ENCODE measurements at regions not wholly inside any gene's neighbourhood (a gene's known extent, or its start where the extent isn't known, plus 50 kb on each side); places are given as distances from the start of the nearest gene placed in this dataset.

DNA sequence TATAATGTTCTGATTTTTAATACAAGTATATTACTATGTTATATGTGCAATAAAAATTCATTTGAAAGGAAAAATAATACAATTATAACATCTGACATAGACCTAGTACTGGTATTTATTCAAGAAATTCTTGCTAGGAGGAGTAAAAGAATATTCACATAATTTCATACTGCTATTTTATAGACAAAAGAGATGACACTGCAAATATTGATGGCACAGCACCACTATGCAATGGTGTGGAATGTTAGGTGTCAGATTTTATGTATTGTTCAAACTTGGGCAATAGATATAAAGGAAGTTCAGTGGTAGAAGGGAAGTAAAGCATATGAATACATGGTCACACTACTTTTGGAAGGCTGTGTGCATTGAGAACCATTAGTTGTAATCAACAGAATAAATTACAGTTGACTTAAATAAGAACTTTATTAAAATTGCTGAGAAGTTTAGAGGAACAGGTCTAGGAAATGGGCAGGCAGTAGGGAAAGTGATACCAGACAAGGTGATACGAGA is 143.9 kb downstream of the OR2K2 start:
- TF ChIP-seq JUND (IDR thresholded peaks at IDR 0.05; ENCODE audit: low read depth): no peak
- no peak for DNase-seq (ENCODE audit: low read depth in 1 of 2, low spot score in 1 of 2)
- in situ Hi-C loops (cut with HindIII; ENCODE audit: low pct_unique_long_range_greater_than_20kb, low sequenced_read_pairs): no loop called here

DNA sequence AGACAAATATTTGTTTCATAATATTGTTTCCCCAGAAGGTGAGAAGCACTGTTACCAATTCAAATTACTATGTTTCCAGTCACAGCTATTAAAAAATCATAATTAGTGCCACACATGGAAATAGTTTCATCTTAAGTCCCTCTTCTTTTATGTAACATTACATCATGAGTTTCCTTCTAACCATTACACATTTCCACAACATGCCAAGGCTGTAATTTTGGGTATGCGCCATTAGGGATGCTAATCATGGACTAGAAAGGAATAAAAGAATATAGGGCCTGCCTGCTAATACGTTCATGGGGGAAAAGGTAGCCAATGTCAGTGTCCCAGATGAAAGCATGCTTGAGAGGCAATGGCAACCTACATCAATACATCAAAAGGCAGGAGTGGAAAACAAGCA is 142.5 kb upstream of the LPAR1 start:
- no peak for TF ChIP-seq JUND (IDR thresholded peaks at IDR 0.05; ENCODE audit: low read depth)
- in situ Hi-C loops (cut with HindIII; ENCODE audit: low pct_unique_long_range_greater_than_20kb, low sequenced_read_pairs): no loop called here
- DNase-seq (ENCODE audit: low read depth in 1 of 2, low spot score in 1 of 2): no peak

DNA sequence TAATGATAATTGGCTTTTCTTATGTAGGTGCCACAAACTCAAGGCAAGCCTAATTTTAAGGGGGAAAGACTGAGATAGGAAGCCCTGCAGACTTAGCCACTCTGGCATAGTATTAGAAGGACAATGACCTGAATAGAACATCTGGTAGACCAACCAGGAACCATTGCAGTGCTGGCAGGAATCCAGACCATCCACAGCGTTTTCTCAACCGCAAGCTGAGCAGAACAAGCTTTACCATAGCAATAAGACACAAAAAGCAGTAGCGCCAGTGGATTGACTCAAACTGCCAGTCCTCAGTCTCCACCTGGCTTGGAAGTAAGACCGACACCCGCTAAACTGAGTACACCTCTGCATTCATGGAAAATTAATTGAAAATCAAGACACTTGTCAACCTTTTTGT is 141.3 kb upstream of the LPAR1 start:
- TF ChIP-seq JUND (IDR thresholded peaks at IDR 0.05; ENCODE audit: low read depth): no peak
- in situ Hi-C loops (cut with HindIII; ENCODE audit: low pct_unique_long_range_greater_than_20kb, low sequenced_read_pairs): no loop called here
- no peak for DNase-seq (ENCODE audit: low read depth in 1 of 2, low spot score in 1 of 2)

DNA sequence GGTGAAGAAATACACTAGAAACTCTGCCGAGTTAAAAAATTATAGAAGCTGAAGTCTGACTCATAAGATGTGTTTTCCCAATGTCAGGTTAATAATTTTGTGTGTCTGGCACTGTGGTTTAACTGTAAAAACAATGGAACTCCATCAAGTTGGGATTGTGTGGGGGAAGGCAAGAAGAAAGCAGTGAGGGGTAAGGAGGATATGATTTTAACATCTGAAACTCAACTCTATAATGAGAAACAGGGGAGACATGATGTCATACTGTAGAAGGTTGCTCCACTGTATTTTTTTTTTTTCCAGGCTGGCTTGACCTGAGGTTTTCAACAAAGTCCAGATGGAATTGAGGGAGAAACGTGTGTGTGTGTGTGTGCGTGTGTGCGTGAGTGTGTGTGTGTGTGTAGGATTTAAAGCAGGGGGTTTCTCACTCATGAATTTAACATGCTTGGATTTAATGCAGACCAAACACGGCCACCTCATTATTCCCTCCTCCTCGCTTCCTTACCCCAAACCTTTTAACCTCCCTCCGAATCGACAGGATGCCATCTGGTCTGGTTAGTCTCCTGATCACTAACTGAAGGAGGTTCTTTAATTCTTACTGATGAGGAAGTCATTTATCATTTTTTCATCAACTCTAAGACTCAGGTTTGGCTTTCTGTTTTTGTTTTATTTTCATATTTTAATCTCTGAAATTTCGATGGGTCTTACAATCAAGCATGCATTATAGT is 140.2 kb upstream of the LPAR1 start:
- in situ Hi-C loops (cut with HindIII; ENCODE audit: low pct_unique_long_range_greater_than_20kb, low sequenced_read_pairs): no loop called here

DNA sequence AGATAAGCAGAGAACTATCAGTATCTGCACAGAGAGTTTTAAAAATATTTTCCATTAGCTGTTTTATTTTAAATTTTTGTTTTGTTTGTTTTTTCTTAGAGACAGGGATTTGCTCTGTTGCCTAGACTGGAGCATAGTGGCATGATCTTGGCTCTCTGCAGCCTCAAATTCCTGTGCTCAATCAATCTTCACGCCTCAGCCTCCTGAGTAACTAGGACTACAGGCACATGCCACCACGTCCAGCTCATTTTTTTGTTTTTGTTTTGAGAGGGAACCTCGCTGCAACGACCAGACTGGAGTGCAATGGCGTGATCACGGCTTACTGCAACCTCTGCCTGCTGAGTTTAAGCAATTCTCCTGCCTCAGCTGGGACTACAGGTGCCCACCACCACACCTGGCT is 138.2 kb upstream of the LPAR1 start:
- in situ Hi-C loops (cut with HindIII; ENCODE audit: low pct_unique_long_range_greater_than_20kb, low sequenced_read_pairs): no loop called here
- DNase-seq (ENCODE audit: low read depth in 1 of 2, low spot score in 1 of 2): no peak
- no peak for TF ChIP-seq JUND (IDR thresholded peaks at IDR 0.05; ENCODE audit: low read depth)

More for the DNA sequence above, 140.2 kb upstream of the LPAR1 start:
- DNase-seq (ENCODE audit: low read depth in 1 of 2, low spot score in 1 of 2): no peak
- no peak for TF ChIP-seq JUND (IDR thresholded peaks at IDR 0.05; ENCODE audit: low read depth)

DNA sequence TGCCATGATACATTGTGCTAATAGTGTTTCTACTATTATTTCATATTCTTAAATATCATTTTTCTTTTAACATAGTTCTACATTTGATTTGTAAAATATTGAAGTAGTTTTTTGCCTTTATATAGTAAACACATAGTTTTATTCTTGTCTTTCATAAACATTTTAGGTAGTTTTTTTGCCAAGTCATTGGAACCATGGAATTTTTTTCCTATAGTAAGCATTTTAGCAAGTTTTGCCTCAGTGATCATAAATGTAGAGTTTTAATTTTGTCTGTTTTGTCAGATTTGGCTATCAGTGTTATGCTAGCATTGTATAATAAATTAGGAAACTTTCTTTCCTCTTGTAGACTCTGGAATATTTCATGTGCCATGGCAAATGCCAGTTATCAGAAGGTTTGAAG is 137.1 kb upstream of the LPAR1 start:
- in situ Hi-C loops (cut with HindIII; ENCODE audit: low pct_unique_long_range_greater_than_20kb, low sequenced_read_pairs): no loop called here
- no peak for DNase-seq (ENCODE audit: low read depth in 1 of 2, low spot score in 1 of 2)
- TF ChIP-seq JUND (IDR thresholded peaks at IDR 0.05; ENCODE audit: low read depth): no peak

DNA sequence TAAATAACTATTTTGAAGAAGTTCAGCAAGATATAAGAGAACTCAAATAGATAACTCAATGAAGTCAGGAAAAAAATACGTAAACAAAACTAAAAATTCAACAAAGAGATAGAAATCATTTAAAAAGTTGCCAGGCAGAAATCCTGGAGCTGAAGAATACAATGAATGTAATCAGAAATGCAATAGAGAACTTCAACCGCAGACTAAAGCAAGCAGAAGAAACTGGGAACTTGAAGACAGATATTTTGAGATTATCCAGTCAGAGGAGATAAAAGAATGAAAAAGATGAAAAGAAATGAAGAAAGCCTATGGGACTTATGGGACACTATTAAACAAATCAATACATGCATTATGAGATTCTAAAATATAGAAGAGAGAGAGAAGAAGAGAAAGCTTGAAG is 129.1 kb upstream of the LPAR1 start:
- no peak for DNase-seq (ENCODE audit: low read depth in 1 of 2, low spot score in 1 of 2)
- in situ Hi-C loops (cut with HindIII; ENCODE audit: low pct_unique_long_range_greater_than_20kb, low sequenced_read_pairs): no loop called here
- no peak for TF ChIP-seq JUND (IDR thresholded peaks at IDR 0.05; ENCODE audit: low read depth)

DNA sequence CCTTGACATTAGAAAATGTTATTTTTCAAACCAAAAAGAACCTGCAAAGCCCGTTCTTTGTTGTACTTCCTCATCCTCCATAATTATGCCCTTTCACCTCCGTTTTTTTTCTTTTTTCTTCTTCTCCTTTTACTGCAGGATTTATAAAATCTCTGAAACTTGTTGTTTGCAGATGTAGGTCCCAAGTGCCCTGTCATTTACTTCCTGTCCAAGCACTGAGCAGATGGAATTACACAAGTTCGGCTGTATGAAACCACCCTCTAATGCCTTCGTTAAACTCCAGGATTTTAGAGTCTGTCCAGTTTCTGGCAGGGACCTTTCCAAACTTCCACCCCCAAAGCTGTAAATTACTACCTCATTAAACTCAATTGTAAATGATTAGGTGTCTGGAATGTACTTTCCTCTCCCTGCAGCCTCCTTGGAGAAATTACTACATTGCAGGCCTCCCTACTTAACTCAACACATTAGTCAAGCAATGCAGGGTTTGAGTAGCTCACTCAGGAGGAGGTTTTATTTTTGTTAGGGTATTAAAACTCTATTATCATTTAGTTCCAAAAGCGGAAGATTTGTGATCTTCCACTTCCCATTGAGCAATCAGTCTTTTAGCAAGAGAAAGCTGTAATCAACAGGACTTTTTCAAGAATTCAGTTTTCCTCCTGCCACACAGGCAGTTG is 125.6 kb upstream of the LPAR1 start:
- DNase-seq (ENCODE audit: low read depth in 1 of 2, low spot score in 1 of 2): no peak
- in situ Hi-C loops (cut with HindIII; ENCODE audit: low pct_unique_long_range_greater_than_20kb, low sequenced_read_pairs): no loop called here
- no peak for TF ChIP-seq JUND (IDR thresholded peaks at IDR 0.05; ENCODE audit: low read depth)

DNA sequence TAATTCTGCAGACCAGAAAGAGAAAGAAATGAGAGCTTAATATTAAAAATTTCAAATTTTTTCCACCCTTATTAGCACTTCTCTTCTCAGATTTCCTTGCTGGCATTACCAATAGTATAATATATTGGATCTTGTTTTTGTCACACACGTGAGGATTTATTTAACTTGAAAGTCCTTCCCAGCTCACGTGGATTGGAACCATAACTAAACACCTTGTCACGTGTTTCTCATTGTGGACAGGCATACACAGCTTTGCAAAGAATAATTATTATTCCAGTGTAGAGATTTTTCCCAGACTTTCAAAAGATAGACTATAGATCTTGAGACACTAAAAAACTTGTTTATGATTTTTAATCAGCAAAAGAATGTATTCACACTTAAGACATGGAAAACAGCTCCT is 123.8 kb upstream of the LPAR1 start:
- in situ Hi-C loops (cut with HindIII; ENCODE audit: low pct_unique_long_range_greater_than_20kb, low sequenced_read_pairs): no loop called here
- no peak for TF ChIP-seq JUND (IDR thresholded peaks at IDR 0.05; ENCODE audit: low read depth)
- no peak for DNase-seq (ENCODE audit: low read depth in 1 of 2, low spot score in 1 of 2)

DNA sequence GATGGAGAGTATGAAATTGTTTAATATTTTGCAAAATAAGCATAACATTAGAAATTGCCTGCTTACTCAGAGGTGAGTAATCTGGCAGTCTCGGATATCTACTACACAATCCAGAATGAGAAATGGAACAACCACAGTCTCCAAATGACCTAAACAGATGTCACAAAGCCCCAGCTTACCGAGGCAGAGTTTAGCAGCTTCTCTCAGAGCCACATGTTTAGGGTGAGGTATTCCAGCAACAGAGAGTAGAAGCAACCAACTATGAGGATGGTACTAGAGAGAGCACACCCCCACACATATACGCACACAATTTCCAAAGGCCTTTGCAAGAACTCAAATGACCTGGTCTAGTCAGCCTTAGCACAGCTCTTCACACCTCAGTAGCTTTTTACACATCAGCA is 122.7 kb upstream of the LPAR1 start:
- no peak for DNase-seq (ENCODE audit: low read depth in 1 of 2, low spot score in 1 of 2)
- TF ChIP-seq JUND (IDR thresholded peaks at IDR 0.05; ENCODE audit: low read depth): no peak
- in situ Hi-C loops (cut with HindIII; ENCODE audit: low pct_unique_long_range_greater_than_20kb, low sequenced_read_pairs): no loop called here

DNA sequence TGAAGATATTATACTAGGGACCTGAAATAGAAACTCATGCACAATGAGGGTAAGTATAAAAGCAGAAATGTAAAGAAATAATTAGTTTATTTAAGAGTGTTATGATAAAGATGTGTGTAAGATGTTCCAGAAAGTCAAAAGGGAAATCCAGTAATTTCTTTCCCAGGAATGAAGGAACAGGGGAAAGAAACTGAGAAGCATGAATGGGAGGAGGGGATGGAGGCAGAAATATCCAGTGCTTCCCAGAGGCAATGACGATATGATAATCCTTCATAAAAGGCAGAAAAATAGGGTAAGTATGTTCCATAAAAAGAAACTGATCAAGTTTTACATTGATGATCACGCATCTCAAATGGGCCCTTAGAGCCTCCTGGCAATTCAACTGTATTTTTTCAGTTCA is 120.7 kb upstream of the LPAR1 start:
- TF ChIP-seq JUND (IDR thresholded peaks at IDR 0.05; ENCODE audit: low read depth): no peak
- in situ Hi-C loops (cut with HindIII; ENCODE audit: low pct_unique_long_range_greater_than_20kb, low sequenced_read_pairs): no loop called here
- DNase-seq (ENCODE audit: low read depth in 1 of 2, low spot score in 1 of 2): no peak

DNA sequence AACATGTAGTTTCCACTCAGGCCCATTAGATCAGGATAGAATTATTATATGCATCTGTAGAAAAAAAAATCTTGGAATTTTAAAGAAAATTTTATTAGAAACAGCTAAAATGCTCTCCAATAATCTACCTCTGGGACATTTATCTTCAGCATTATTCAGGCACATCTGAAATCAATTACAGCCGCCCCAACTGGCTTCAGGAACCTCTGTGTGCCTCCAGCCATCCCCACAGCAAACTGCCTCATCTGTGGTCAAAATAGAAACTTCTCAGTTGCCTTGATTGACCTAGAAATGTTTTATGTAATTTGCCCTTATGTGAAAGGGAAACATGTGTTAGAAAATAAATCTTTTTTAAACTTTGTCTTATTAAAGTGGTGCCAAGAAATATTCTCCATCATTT is 120.1 kb upstream of the LPAR1 start:
- TF ChIP-seq JUND (IDR thresholded peaks at IDR 0.05; ENCODE audit: low read depth): no peak
- in situ Hi-C loops (cut with HindIII; ENCODE audit: low pct_unique_long_range_greater_than_20kb, low sequenced_read_pairs): no loop called here
- no peak for DNase-seq (ENCODE audit: low read depth in 1 of 2, low spot score in 1 of 2)

DNA sequence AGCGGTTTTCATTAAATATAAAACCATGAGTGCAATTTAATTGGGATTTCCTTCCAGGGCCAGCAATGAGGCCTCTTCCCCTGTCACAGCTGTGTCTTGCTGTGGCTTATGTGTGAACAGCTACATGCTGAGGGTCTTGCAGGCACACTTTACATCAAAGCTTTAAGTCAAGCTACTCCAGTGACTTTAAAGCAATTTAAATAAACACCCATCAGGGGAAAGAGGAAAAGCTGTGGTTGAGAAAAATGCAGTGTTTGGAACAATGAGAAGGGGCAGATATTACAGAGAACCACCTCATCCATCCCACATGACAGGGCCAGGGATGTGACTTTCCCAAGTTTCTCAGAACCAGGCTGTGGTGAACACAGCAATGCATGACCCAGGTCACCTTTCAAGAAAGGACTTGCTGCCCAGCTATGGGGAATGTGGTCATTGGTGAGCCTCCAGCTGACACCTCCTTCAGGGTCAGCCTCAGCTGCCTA is 115.9 kb upstream of the LPAR1 start:
- in situ Hi-C loops (cut with HindIII; ENCODE audit: low pct_unique_long_range_greater_than_20kb, low sequenced_read_pairs): no loop called here
- no peak for TF ChIP-seq JUND (IDR thresholded peaks at IDR 0.05; ENCODE audit: low read depth)
- DNase-seq (ENCODE audit: low read depth in 1 of 2, low spot score in 1 of 2): no peak
